CD14-positive monocyte (primary cell): ENCODE measurements at regions not wholly inside any gene's neighbourhood (a gene's known extent, or its start where the extent isn't known, plus 50 kb on each side); places are given as distances from the start of the nearest gene placed in this dataset. TPM values are rescaled to one million over a fixed set of nuclear protein-coding genes. Genes with fewer than 3 reads are reported as not detected.

Experiments used
- DNase-seq, 3 donors: peaks; one replicate each; pipeline ENCODE4 v3.0.0-alpha.2; 2011 to 2022
- H2AFZ ChIP-seq: 2 replicates; pipeline ENCODE4 v1.6.0; 2012; ENCODE audit warnings: mild to moderate bottlenecking, low read depth, low read length, inconsistent platforms; ENCODE audit not compliant: insufficient read depth, poor library complexity, severe bottlenecking
- H3K27ac ChIP-seq, 2 donors: 1 replicate in 1 of 2; 2 replicates in 1 of 2; pipeline ENCODE4 v1.5.1; 2012 to 2013; ENCODE audit warnings: low read length in 2 of 2, control low read depth in 1 of 2, inconsistent platforms in 1 of 2, low read depth in 1 of 2, mild to moderate bottlenecking in 1 of 2
- H3K27me3 ChIP-seq, 2 donors: one replicate each; pipeline versions ENCODE4 v1.6.0 to v1.6.1; 2011 to 2013; ENCODE audit warnings: low read length in 2 of 2; ENCODE audit not compliant: control insufficient read depth in 2 of 2, insufficient read depth in 2 of 2
- H3K36me3 ChIP-seq, 2 donors: replicated peaks in 1 of 2; 1 replicate in 1 of 2; 2 replicates in 1 of 2; pipeline versions ENCODE4 v1.5.1 to v1.6.1; 2012 to 2013; ENCODE audit warnings: low read length in 2 of 2, control low read depth in 1 of 2, inconsistent platforms in 1 of 2, mild to moderate bottlenecking in 1 of 2; ENCODE audit not compliant: insufficient read depth in 2 of 2, control insufficient read depth in 1 of 2
- H3K4me1 ChIP-seq, 2 donors: 1 replicate in 1 of 2; 2 replicates in 1 of 2; pipeline versions ENCODE4 v1.5.1 to v1.6.1; 2012 to 2013; ENCODE audit warnings: low read length in 2 of 2, control low read depth in 1 of 2, inconsistent platforms in 1 of 2, mild to moderate bottlenecking in 1 of 2, moderate library complexity in 1 of 2; ENCODE audit not compliant: insufficient read depth in 2 of 2, control insufficient read depth in 1 of 2
- H3K4me2 ChIP-seq: replicated peaks from 2 replicates; pipeline ENCODE3; 2012; ENCODE audit warnings: low read length, moderate library complexity, mild to moderate bottlenecking; ENCODE audit not compliant: poor library complexity, severe bottlenecking; ENCODE audit errors: extremely low read depth
- H3K4me3 ChIP-seq, 3 experiments: fragments of 200-600 bp in 1 of 3; sonication (generic) in 1 of 3; replicated peaks in 1 of 3; 1 replicate in 2 of 3; 2 replicates in 1 of 3; pipeline ENCODE4 v1.5.1; 2011 to 2013; ENCODE audit warnings: low read length in 3 of 3, mild to moderate bottlenecking in 3 of 3, control low read depth in 2 of 3, low read depth in 2 of 3, inconsistent platforms in 1 of 3, moderate library complexity in 1 of 3
- H3K79me2 ChIP-seq: 2 replicates; pipeline ENCODE4 v1.6.0; 2012; ENCODE audit warnings: mild to moderate bottlenecking, control low read depth, inconsistent platforms, low read length, moderate library complexity; ENCODE audit not compliant: insufficient read depth
- H3K9ac ChIP-seq: 2 replicates; pipeline ENCODE4 v1.6.0; 2017; ENCODE audit warnings: low read length, mild to moderate bottlenecking; ENCODE audit not compliant: insufficient read depth, poor library complexity, severe bottlenecking
- H3K9me3 ChIP-seq, 2 donors: replicated peaks in 1 of 2; 1 replicate in 1 of 2; 2 replicates in 1 of 2; pipeline versions ENCODE4 v1.5.1 to v1.6.1; 2012 to 2013; ENCODE audit warnings: low read length in 2 of 2, control low read depth in 1 of 2; ENCODE audit not compliant: control insufficient read depth in 1 of 2, insufficient read depth in 1 of 2
- H4K20me1 ChIP-seq: 2 replicates; pipeline ENCODE4 v1.6.0; 2012; ENCODE audit warnings: mild to moderate bottlenecking, low read length, control low read depth, moderate library complexity; ENCODE audit not compliant: insufficient read depth
- H3K27ac Mint-ChIP-seq, 7 donors: one replicate each; pipeline ENCODE4 v1.8.0; 2020; ENCODE audit warnings: mild to moderate bottlenecking in 7 of 7, mixed read lengths in 7 of 7, moderate library complexity in 6 of 7, inconsistent platforms in 2 of 7
- H3K27me3 Mint-ChIP-seq, 3 donors: one replicate each; pipeline ENCODE4 v1.8.0; 2021 to 2022; ENCODE audit warnings: low read depth in 3 of 3, mild to moderate bottlenecking in 3 of 3, mixed read lengths in 3 of 3, moderate library complexity in 3 of 3, inconsistent platforms in 1 of 3
- H3K36me3 Mint-ChIP-seq, 2 donors: one replicate each; pipeline ENCODE4 v1.8.0; 2020; ENCODE audit warnings: mixed read lengths in 2 of 2, inconsistent platforms in 1 of 2, mild to moderate bottlenecking in 1 of 2
- H3K4me1 Mint-ChIP-seq: one replicate; pipeline ENCODE4 v1.8.0; 2020; ENCODE audit warnings: mild to moderate bottlenecking, mixed read lengths
- H3K4me3 Mint-ChIP-seq, 2 donors: one replicate each; pipeline ENCODE4 v1.8.0; 2020; ENCODE audit warnings: mild to moderate bottlenecking in 2 of 2, mixed read lengths in 2 of 2, moderate library complexity in 1 of 2
- H3K9me3 Mint-ChIP-seq, 7 donors: one replicate each; pipeline ENCODE4 v1.8.0; 2020 to 2022; ENCODE audit warnings: mixed read lengths in 7 of 7, mild to moderate bottlenecking in 6 of 7, moderate library complexity in 6 of 7, inconsistent platforms in 2 of 7
- CTCF ChIP-seq: fragments of 200-600 bp; IDR thresholded peaks from one replicate; pipeline ENCODE4 v1.8.0; 2022; ENCODE audit warnings: antibody characterized with exemption, mild to moderate bottlenecking
- WGBS: methylation state at CpG from one replicate; pipeline ENCODE4 v1.1.5; 2013; ENCODE audit warnings: missing lambda C conversion rate; ENCODE audit not compliant: insufficient coverage; 5-methylcytosine and 5-hydroxymethylcytosine counted together
- intact Hi-C, 2 donors: fragments of 100-400 bp; cut with micrococcal nuclease; formaldehyde crosslinking; loops; one replicate each; pipeline versions ENCODE4 v1.15.0 to v1.15.1; 2023
- small RNA-seq: library from RNA; depleted of rRNA; stranded (forward); fragments of <200 nt; gene quantifications from one replicate; pipeline ENCODE3, GENCODE V24; 2012; ENCODE audit warnings: low read depth; ENCODE audit not compliant: insufficient read length

- WGBS = 90% methylated on average over 3 of the region's 3 CpGs
- H3K9me3 ChIP-seq = peaks cover 4 to 10% of the 10 kb centered on the region in 2 donors
- no peak overlapping the region for H2AFZ ChIP-seq
- no peaks in the 10 kb centered on the region for H3K79me2 ChIP-seq
- no peaks in the 10 kb centered on the region for H3K27me3 ChIP-seq
- no peak for TF ChIP-seq CTCF
- no peaks in the 10 kb centered on the region for H4K20me1 ChIP-seq
- Mint-ChIP-seq H3K36me3 (no peaks in the 10 kb centered on the region), H3K27ac (no peak overlapping the region), H3K9me3 (peaks cover 15 to 31% (median 21%) of the 10 kb centered on the region in 7 donors), H3K4me3 (no peak overlapping the region), H3K27me3 (peaks cover 2 to 4% (median 4%) of the 10 kb centered on the region in 3 donors), H3K4me1 (no peaks in the 10 kb centered on the region)
- DNase-seq = no peak
- no peak overlapping the region for H3K9ac ChIP-seq
- no peak overlapping the region for H3K4me2 ChIP-seq
- intact Hi-C loops = no loop called here
- no peaks in the 10 kb centered on the region for H3K4me1 ChIP-seq
- no peaks in the 10 kb centered on the region for H3K36me3 ChIP-seq
- H3K27ac ChIP-seq = no peak overlapping the region
- H3K4me3 ChIP-seq = no peak overlapping the region
Measured at GRCh38 chr10:20343036-20343435, 526.8 kb downstream of the PLXDC2 start.

Small RNA genes in the stretch of these regions (small RNA-seq; reads per million reads assigned to genes)
- gene AL590032.1 = not detected
- gene MIR4675 = not detected
